Adrenal gland (tissue), 5 donors: ENCODE measurements at regions not wholly inside any gene's neighbourhood (a gene's known extent, or its start where the extent isn't known, plus 50 kb on each side); places are given as distances from the start of the nearest gene placed in this dataset.

Experiments
- CTCF ChIP-seq, 6 experiments: fragments of 450-650 bp in 4 of 6; fragments of 200-600 bp in 2 of 6; sonication (generic) in 1 of 6; IDR thresholded peaks; 1 replicate in 5 of 6; 2 replicates in 1 of 6; pipeline versions ENCODE4 v1.5.1 to v1.8.0; 2016 to 2021; ENCODE audit warnings: antibody characterized with exemption in 6 of 6, mild to moderate bottlenecking in 2 of 6, moderate library complexity in 1 of 6
- POLR2A ChIP-seq, 2 donors: fragments of 450-650 bp; IDR thresholded peaks; one replicate each; pipeline ENCODE4 v1.6.1; 2017; ENCODE audit warnings: antibody characterized with exemption in 2 of 2, mild to moderate bottlenecking in 2 of 2, moderate library complexity in 1 of 2
- donor health status: DM: no; HTN: no; CAD: no.

- TF ChIP-seq CTCF (IDR thresholded peaks at IDR 0.05) (no peak), POLR2A (IDR thresholded peaks at IDR 0.05) (no peak)
Observed at GRCh38 chr18:70394672-70395071, 105.8 kb downstream of the SOCS6 start.
